Calu3 (cell line): ENCODE measurements at regions not wholly inside any gene's neighbourhood (a gene's known extent, or its start where the extent isn't known, plus 50 kb on each side); places are given as distances from the start of the nearest gene placed in this dataset.
A peak's percentile ranks its signal among the peaks of the same experiment; 100 is the strongest.

Source experiments
- BruUV-seq: library from RNA; stranded (reverse); fragments of 400-500 nt; replicated peaks from 2 replicates; lab custom pipeline; 2021; lab: Mats Ljungman, UMichigan
- CTCF ChIA-PET: fragments of 300-600 bp; sonication (Branson Sonifier 250); formaldehyde crosslinking; loops from one replicate; lab custom pipeline; 2022; ENCODE audit warnings: antibody characterized with exemption; lab: Charles Lee
- DNase-seq: peaks from one replicate; pipeline ENCODE4 v3.0.0; 2022
- H3K27ac Mint-ChIP-seq: one replicate; pipeline ENCODE4 v1.8.0; 2022; ENCODE audit warnings: mixed read lengths; ENCODE audit not compliant: unreplicated experiment
- H3K27me3 Mint-ChIP-seq: one replicate; pipeline ENCODE4 v1.8.0; 2022; ENCODE audit warnings: mixed read lengths; ENCODE audit not compliant: unreplicated experiment
- H3K36me3 Mint-ChIP-seq: one replicate; pipeline ENCODE4 v1.8.0; 2022; ENCODE audit warnings: mild to moderate bottlenecking, moderate library complexity, mixed read lengths; ENCODE audit not compliant: insufficient read depth, unreplicated experiment
- H3K4me1 Mint-ChIP-seq: one replicate; pipeline ENCODE4 v1.8.0; 2022; ENCODE audit warnings: mild to moderate bottlenecking, low read depth, mixed read lengths; ENCODE audit not compliant: unreplicated experiment
- H3K4me3 Mint-ChIP-seq: one replicate; pipeline ENCODE4 v1.8.0; 2022; ENCODE audit warnings: mild to moderate bottlenecking, low read depth, moderate library complexity, mixed read lengths; ENCODE audit not compliant: unreplicated experiment
- H3K9me3 Mint-ChIP-seq: one replicate; pipeline ENCODE4 v1.8.0; 2022; ENCODE audit warnings: low read depth, mixed read lengths; ENCODE audit not compliant: unreplicated experiment
- intact Hi-C: fragments of 100-400 bp; cut with micrococcal nuclease; formaldehyde crosslinking; loops from one replicate; pipeline ENCODE4 v1.10.0; 2022; ENCODE audit not compliant: unreplicated experiment
- TF ChIP-seq, protein P1 (sequence below): fragments of 200-600 bp; IDR thresholded peaks from one replicate; pipeline ENCODE4 v1.8.0; 2022; ENCODE audit warnings: antibody characterized with exemption; ENCODE audit not compliant: unreplicated experiment

DNA sequence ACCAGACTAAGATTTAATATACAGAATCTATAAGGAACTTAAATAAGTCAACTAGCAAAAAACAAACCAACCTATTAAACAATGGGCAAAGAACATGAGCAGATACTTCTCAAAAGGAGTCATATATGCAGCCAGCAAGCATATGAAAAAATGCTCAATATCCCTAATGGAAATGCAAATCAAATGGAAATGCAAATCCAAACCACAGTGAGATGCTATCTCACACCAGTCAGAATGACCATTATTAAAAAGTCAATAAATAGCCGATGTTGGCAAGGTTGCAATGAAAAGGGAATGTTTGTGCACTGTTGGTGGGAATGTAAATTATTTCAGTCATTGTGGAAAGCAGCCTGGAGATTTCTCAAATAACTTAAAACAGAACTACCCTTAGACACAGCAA lies 97.0 kb upstream of the SLC6A14 start:
- Mint-ChIP-seq H3K4me1 (no peaks in the 10 kb centered on the region), H3K27me3 (no peaks in the 10 kb centered on the region), H3K4me3 (no peak overlapping the region), H3K9me3 (peaks cover 3% of the 10 kb centered on the region), H3K27ac (no peak overlapping the region), H3K36me3 (no peaks in the 10 kb centered on the region)
- no peak for DNase-seq
- intact Hi-C loops = no loop called here
- TF ChIP-seq, protein P1, sequence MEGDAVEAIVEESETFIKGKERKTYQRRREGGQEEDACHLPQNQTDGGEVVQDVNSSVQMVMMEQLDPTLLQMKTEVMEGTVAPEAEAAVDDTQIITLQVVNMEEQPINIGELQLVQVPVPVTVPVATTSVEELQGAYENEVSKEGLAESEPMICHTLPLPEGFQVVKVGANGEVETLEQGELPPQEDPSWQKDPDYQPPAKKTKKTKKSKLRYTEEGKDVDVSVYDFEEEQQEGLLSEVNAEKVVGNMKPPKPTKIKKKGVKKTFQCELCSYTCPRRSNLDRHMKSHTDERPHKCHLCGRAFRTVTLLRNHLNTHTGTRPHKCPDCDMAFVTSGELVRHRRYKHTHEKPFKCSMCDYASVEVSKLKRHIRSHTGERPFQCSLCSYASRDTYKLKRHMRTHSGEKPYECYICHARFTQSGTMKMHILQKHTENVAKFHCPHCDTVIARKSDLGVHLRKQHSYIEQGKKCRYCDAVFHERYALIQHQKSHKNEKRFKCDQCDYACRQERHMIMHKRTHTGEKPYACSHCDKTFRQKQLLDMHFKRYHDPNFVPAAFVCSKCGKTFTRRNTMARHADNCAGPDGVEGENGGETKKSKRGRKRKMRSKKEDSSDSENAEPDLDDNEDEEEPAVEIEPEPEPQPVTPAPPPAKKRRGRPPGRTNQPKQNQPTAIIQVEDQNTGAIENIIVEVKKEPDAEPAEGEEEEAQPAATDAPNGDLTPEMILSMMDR = no peak
- CTCF ChIA-PET = no interaction called here
- BruUV-seq = no TSS peak

- no peaks in the 10 kb centered on the region for H3K27me3 Mint-ChIP-seq
- no TSS peak for BruUV-seq
- intact Hi-C loops = no loop called here
Measured at GRCh38 chrX:116342903-116343302, 93.5 kb upstream of the SLC6A14 start.

DNA sequence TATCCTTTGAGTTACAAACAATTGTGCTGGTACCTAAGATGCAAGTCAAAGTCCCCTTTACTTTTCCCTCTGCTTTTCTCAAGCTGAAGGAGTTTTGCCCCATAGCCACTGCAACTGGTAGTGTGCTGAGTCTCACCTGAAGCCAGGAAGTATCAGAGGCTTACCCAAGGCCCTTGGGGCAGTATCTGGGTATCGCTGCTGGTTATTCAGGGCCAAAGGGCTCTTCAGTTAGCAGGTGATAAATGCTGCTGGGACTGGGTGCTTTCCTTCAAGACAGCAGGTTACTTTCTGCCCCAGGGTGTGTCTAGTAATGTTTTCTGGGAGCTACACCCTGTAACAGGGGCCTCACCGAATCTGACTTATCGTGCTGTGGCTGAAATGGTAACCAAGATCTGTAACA lies 90.4 kb upstream of the SLC6A14 start:
- Mint-ChIP-seq H3K27ac (no peak overlapping the region), H3K4me1 (no peaks in the 10 kb centered on the region), H3K9me3 (no peaks in the 10 kb centered on the region), H3K4me3 (no peak overlapping the region), H3K27me3 (no peaks in the 10 kb centered on the region), H3K36me3 (peaks cover 6% of the 10 kb centered on the region)
- DNase-seq = no peak
- BruUV-seq = no TSS peak
- CTCF ChIA-PET = no interaction called here
- intact Hi-C loops = no loop called here
- TF ChIP-seq, protein P1 = no peak

More at GRCh38 chrX:116342903-116343302, 93.5 kb upstream of the SLC6A14 start:
- no peaks in the 10 kb centered on the region for H3K9me3 Mint-ChIP-seq
- H3K4me1 Mint-ChIP-seq = no peaks in the 10 kb centered on the region
- H3K27ac Mint-ChIP-seq = no peak overlapping the region
- CTCF ChIA-PET = interaction anchor here (0.7 kb wide), 1 partner anchor 25 kb away, joined by 3 read pairs; no protein-coding TSS in a partner anchor
- DNase-seq = no peak
- TF ChIP-seq, protein P1 = no peak
- no peak overlapping the region for H3K4me3 Mint-ChIP-seq
- H3K36me3 Mint-ChIP-seq = peaks cover 6% of the 10 kb centered on the region

DNA sequence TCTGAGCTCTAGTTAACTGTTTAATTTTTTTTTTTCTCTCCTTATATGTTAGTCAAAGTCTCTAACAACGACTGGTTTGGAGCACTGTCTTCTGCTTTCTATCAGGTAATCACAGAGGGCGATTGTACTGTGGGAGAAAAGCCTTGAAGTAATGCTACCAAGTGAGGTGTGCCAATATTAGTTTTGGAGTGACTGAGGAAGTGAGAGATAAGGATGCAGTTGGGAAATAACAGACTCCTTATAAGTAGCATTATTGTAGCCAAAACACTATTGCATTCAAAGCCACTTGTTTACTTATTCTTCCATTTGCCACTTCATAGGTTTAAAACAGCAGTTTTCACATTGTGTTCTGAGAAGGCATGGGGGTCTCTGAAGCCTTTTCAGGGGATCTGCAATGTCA lies 79.1 kb upstream of the SLC6A14 start:
- Mint-ChIP-seq H3K36me3 (no peaks in the 10 kb centered on the region), H3K27ac (peak overlapping the region; percentile 24), H3K9me3 (peaks cover 6% of the 10 kb centered on the region), H3K27me3 (no peaks in the 10 kb centered on the region), H3K4me3 (no peak overlapping the region), H3K4me1 (peaks cover 11% of the 10 kb centered on the region)
- DNase-seq = peak; percentile 2
- no TSS peak for BruUV-seq
- intact Hi-C loops = loop anchor here (1.0 to 5.0 kb wide), 2 partner anchors 75 to 152 kb away; no protein-coding TSS in a partner anchor
- TF ChIP-seq, protein P1 = no peak
- CTCF ChIA-PET = interaction anchor here (0.8 kb wide), 1 partner anchor 152 kb away, joined by 3 read pairs; no protein-coding TSS in a partner anchor
